GM13977 (cell line): ENCODE measurements at regions not wholly inside any gene's neighbourhood (a gene's known extent, or its start where the extent isn't known, plus 50 kb on each side); places are given as distances from the start of the nearest gene placed in this dataset.
"Not testable (repeated sequence)": the region's sequence is repeated elsewhere in the genome, so short reads cannot be mapped to it uniquely, and the experiment has no call there.

Experiments used
- DNase-seq: peaks from one replicate; pipeline ENCODE4 v3.0.0; 2012; ENCODE audit warnings: low spot score
- CTCF ChIP-seq: IDR thresholded peaks from 2 replicates; pipeline ENCODE4 v1.5.1; 2012; ENCODE audit warnings: mild to moderate bottlenecking, control low read depth; ENCODE audit not compliant: insufficient read depth; ENCODE audit errors: extremely low read depth, missing control alignments
- in situ Hi-C: fragments of 300-500 bp; cut with MboI; formaldehyde crosslinking; loops from one replicate; pipeline ENCODE4 v1.12.0; 2022; ENCODE audit warnings: low sequenced_read_pairs, low pct_unique_long_range_greater_than_20kb, mixed read lengths, inconsistent platforms; ENCODE audit not compliant: unreplicated experiment

- in situ Hi-C loops, result no loop called here
- no peak for DNase-seq
- TF ChIP-seq CTCF, result no peak
Measured at GRCh38 chrX:78822157-78822690, 74.7 kb downstream of the LPAR4 start.

- no peak for DNase-seq
- in situ Hi-C loops, result no loop called here
- TF ChIP-seq CTCF, result no peak
Measured at GRCh38 chrX:78831523-78831922, 84.0 kb downstream of the LPAR4 start.

- DNase-seq, result no peak
- in situ Hi-C loops, result no loop called here
- no peak for TF ChIP-seq CTCF
Measured at GRCh38 chrX:78838709-78839108, 91.2 kb downstream of the LPAR4 start.

- no peak for DNase-seq
- in situ Hi-C loops, result no loop called here
- no peak for TF ChIP-seq CTCF
Measured at GRCh38 chrX:78839711-78840110, 92.2 kb downstream of the LPAR4 start.

- in situ Hi-C loops, DNase-seq: not testable (repeated sequence)
Measured at GRCh38 chrX:78844218-78844617, 96.7 kb downstream of the LPAR4 start.

- in situ Hi-C loops, DNase-seq: not testable (repeated sequence)
Measured at GRCh38 chrX:78881248-78881647, 63.9 kb upstream of the P2RY10 start.

- DNase-seq, result peak; percentile 16
- TF ChIP-seq CTCF, result peak; percentile 34
- in situ Hi-C loops, result no loop called here
Measured at GRCh38 chrX:78886550-78886949, 58.6 kb upstream of the P2RY10 start.
